Activated CD4-positive, alpha-beta T cell treated with anti-CD3 and anti-CD28 coated beads for 48 hours (primary cell): ENCODE measurements at regions not wholly inside any gene's neighbourhood (a gene's known extent, or its start where the extent isn't known, plus 50 kb on each side); places are given as distances from the start of the nearest gene placed in this dataset.
"Not testable (repeated sequence)": the region's sequence is repeated elsewhere in the genome, so short reads cannot be mapped to it uniquely, and the experiment has no call there.

Experiments
- DNase-seq: peaks from one replicate; pipeline ENCODE4 v3.0.0-alpha.2; 2020

DNA sequence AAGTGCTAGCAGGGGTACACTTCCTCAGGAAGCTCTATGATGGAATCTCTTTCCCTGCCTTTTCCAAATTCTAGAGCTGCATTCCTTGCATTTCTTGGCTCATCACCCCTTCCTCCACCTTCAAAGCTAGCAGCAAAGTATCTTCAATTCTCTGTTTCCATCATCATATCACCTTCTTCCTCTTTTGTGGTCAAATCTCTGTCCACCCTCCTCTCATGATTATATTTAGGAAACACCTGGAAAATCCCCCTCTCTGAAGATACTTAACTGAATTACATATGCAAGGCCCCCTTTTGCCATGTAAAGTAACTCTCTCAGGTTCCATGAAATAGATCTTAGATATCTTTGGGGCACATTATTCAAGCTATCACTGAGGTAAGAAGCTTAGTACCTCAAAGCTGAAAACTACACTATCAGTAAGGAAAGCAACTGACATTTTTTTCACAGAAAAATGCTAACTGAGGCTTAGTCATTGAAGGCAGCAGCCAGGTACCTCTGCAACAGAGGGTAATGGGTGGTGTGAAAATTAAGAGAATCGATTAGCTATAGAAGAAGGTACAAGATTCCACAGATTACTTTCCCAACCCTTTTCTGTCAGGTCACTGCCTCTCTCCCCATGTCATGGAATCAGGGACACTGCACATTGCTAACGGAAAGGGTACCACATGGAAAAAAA, 197.3 kb downstream of the MACC1 start:
- no peak for DNase-seq

DNA sequence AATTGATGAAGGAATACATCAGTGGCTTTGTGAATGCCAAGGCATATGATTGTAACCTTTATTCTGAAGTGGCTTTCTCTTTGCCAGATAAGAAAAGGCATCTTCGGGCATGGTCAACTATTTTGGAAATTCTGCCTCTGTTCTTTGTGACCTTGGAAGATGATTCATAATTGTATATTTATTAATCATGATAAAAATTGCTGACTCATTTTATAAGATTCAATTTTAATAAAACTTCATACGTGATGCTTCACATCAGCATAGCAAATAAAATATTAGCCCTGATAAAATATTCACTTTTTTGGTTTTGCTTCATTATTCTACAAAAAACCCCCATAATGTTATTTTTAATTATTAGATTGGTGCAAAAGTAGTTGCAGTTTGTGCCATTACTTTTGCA, 200.5 kb downstream of the MACC1 start:
- no peak for DNase-seq

GRCh38 chr7:20013536-20013935, 203.6 kb downstream of the MACC1 start:
- DNase-seq = no peak

- no peak for DNase-seq
These were observed 205.1 kb downstream of the MACC1 start for GRCh38 chr7:20012100-20012499.

- no peak for DNase-seq
These were observed 206.3 kb downstream of the MACC1 start for GRCh38 chr7:20010877-20011276.

DNA sequence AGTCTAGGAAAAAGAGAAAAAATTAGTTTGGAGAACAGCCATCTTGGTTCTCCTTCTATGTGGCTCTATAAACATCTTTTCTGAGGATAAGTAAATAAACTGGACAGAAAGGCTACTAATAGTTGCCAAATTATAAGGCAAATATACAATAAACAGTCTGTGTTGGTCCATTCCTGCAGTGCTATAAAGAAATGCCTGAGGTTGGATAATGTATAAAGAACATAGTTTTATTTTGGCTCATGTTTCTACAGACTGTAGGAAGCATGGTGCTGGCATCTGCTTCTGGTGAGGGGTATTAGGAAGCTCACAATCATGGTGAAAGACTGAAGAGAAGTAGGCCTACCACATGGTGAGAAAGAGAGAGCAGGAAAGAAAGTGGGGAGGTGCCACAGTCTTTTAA, 209.7 kb downstream of the MACC1 start:
- DNase-seq = no peak

- no peak for DNase-seq
These were observed 212.1 kb downstream of the MACC1 start for GRCh38 chr7:20005081-20005480.

DNA sequence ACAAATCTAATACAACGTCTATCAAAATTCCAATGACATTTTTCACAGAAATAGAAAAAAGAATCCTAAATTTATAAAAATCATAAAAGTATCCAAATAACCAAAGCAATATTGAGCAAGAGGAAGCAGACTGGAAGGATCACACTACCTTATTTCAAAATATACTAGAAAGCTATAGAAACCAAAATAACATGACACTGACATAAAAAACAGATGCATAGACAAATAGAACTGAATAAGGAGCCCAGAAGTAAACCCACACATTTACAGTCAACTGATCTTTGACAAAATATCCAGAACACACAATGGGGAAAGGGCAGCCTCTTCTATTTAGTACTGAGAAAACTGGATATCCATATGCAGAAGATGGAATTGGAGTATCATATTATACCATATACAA, 217.5 kb downstream of the MACC1 start:
- no peak for DNase-seq

GRCh38 chr7:19991936-19992335, 218.5 kb upstream of the TMEM196 start:
- DNase-seq = no peak

DNA sequence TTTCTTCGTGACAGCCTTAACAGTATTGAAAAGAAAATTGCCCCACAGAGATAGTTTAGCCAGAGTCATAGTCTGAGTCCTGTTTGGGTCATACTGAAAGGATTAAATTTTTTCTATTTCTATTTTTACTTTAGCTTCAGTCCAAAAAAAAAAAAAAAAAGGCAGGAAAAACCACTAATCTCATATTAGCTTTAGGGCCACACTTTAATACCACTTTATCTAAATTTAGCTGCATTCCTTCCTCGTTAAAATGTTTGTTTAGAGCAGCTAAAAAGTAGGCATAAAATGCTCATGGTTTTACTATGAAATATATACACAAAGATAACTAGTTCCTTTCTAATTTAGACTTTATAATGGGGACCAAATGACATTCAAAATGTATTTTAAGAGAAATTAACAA, 216.5 kb upstream of the TMEM196 start:
- DNase-seq = no peak

DNA sequence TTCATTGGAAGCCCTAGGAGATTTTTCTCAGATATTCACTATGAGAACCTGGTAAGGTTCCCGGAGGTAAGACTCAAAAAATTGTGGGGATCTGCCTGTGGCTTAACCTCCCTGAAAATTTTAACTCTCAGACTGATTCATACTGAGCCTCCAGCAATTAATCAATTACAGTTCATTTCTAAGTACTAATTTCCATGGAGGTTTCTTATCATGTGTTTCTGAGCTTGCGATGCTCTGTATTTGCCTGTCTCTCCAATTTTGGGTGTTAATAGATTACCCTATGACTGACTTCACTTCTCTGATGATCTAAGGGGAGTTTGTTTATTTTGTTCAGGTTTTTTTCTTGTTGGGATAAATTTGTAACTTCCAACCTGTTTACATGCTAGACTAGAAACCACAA, 215.4 kb upstream of the TMEM196 start:
- no peak for DNase-seq

DNA sequence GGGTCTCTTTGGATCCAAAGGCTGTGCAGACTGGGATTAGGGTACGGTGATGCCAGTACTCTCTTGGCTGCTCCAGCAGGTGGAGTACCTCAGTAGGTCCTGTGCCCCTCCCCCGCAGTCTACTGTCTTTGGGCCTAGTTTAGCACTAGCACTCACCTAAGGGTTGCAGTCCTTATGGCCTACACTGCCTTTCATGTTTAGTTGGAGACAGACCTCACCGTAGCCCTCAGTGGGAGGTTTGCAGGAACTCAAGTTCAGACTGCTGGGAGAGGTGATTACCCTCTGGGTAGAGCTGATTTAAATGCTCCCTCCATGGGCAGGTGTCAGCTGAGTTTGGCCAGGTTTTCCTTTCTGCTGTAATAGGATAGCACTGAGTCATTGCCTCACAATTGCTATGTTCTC, 210.8 kb upstream of the TMEM196 start:
- DNase-seq = no peak

DNA sequence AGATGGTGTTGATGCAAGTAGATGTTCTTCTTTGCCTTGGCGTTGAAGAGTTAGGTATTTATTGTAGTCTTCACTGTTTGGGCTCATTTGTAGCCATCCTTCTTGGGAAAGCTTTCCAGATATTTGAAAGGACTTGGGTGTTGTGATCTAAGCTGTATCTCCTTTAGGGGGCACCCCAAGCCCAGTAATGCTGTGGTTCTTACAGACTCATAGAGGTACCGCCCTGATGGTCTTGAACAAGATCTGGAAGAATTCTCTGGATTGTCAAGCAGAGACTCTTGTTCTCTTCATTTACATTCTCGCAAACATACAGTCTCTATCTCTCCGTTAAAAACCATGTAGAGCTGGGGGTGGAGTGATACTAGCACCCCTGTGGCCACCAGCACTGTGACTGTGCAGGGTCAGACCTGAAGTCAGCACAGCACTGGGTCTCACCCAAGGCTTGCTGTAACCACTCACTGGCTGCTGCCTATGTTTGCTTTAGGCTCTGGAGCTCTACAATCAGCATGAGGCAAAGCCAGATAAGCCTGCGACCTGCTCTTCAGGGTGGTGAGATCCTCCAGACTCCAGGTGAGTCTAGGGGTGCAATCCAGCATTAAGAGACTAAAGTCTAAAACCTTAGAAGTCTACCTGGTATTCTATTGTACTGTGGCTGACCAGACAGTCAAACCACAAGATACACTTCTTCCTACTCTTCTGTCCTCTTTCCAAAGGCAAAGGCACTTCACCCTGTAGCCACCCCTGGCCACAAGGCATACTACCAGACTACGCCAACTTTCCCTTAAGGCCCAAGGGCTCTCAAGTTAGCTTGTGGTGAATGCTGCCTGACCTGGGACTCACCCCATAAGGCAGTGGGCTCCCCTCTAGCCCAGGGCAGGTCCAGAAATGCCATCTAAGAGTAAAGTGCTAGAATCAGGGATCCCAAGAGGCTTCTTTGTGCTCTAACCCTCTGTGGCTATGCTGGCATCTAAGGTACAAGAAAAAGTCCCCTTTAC, 209.7 kb upstream of the TMEM196 start:
- no peak for DNase-seq

DNA sequence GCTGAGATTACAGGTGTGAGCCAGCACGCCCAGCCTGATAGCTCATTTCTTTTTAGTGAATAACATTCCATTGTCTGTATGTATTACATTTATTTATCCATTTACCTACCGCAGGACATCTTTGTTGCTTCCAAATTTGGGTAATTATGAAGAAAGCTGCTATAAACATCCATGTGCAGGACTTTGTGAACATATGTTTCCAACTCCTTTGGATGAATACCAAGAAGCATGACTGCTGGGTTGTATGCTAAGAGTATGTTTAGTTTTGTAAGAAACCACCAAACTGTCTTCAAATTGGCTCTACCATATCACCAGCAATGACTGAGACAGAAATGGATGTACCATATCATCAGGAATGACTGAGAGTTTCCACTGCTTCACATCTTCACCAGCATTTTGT, 200.2 kb upstream of the TMEM196 start:
- DNase-seq = no peak

GRCh38 chr7:19972876-19973275, 199.5 kb upstream of the TMEM196 start:
- no peak for DNase-seq

- DNase-seq = no peak
These were observed 198.5 kb upstream of the TMEM196 start for GRCh38 chr7:19971956-19972355.

- no peak for DNase-seq
These were observed 197.1 kb upstream of the TMEM196 start for GRCh38 chr7:19970514-19970913.

- no peak for DNase-seq
These were observed 196.6 kb upstream of the TMEM196 start for GRCh38 chr7:19969859-19970493.

DNA sequence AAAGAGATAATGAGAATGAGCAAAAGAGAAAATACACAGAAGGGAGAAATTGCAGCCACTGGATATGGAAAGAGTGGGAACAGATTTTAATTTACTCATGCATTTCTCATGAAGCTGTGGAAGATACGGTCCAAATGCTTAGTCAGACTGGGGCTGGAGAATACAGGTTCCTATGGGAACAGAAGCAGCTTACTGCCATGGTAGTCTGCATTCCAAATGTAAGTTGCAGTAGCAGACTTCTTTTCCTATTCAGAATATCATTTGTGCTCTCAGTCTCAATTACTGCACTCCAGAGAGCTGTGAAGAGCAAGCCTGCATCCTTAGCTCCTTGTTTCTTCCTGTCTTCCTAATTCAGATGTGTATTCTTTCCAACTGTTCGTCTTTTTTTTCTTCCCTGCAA, 190.8 kb upstream of the TMEM196 start:
- no peak for DNase-seq

- DNase-seq = no peak
These were observed 190.3 kb upstream of the TMEM196 start for GRCh38 chr7:19963695-19964094.

GRCh38 chr7:19958309-19958896, 185.0 kb upstream of the TMEM196 start:
- DNase-seq = no peak

- no peak for DNase-seq
These were observed 184.2 kb upstream of the TMEM196 start for GRCh38 chr7:19957664-19958063.

- not testable (repeated sequence) for DNase-seq
These were observed 180.7 kb upstream of the TMEM196 start for GRCh38 chr7:19954166-19954565.
